Glutamatergic neuron (in vitro differentiated cells): ENCODE measurements at regions not wholly inside any gene's neighbourhood (a gene's known extent, or its start where the extent isn't known, plus 50 kb on each side); places are given as distances from the start of the nearest gene placed in this dataset.
"Not testable (repeated sequence)": the region's sequence is repeated elsewhere in the genome, so short reads cannot be mapped to it uniquely, and the experiment has no call there.

Experiments used
- DNase-seq: peaks from one replicate; pipeline ENCODE4 v3.0.0; 2022
- H3K27ac Mint-ChIP-seq: one replicate; pipeline ENCODE4 v1.8.0; 2020; ENCODE audit warnings: mild to moderate bottlenecking, mixed read lengths, inconsistent platforms; ENCODE audit not compliant: unreplicated experiment
- H3K27me3 Mint-ChIP-seq: one replicate; pipeline ENCODE4 v1.8.0; 2020; ENCODE audit warnings: mild to moderate bottlenecking, moderate library complexity, mixed read lengths, inconsistent platforms; ENCODE audit not compliant: unreplicated experiment
- H3K36me3 Mint-ChIP-seq: one replicate; pipeline ENCODE4 v1.8.0; 2020; ENCODE audit warnings: mild to moderate bottlenecking, mixed read lengths, inconsistent platforms; ENCODE audit not compliant: unreplicated experiment
- H3K4me1 Mint-ChIP-seq: one replicate; pipeline ENCODE4 v1.8.0; 2020; ENCODE audit warnings: mild to moderate bottlenecking, low read depth, mixed read lengths, inconsistent platforms; ENCODE audit not compliant: unreplicated experiment
- H3K4me3 Mint-ChIP-seq: one replicate; pipeline ENCODE4 v1.8.0; 2020; ENCODE audit warnings: mild to moderate bottlenecking, mixed read lengths, inconsistent platforms; ENCODE audit not compliant: unreplicated experiment
- H3K9me3 Mint-ChIP-seq: one replicate; pipeline ENCODE4 v1.8.0; 2020; ENCODE audit warnings: mild to moderate bottlenecking, moderate library complexity, mixed read lengths, inconsistent platforms; ENCODE audit not compliant: unreplicated experiment
- TF ChIP-seq, protein P1 (sequence below): fragments of 200-600 bp; sonication (generic); IDR thresholded peaks from one replicate; pipeline ENCODE4 v1.5.0; 2021; ENCODE audit not compliant: partially characterized antibody, unreplicated experiment

DNA sequence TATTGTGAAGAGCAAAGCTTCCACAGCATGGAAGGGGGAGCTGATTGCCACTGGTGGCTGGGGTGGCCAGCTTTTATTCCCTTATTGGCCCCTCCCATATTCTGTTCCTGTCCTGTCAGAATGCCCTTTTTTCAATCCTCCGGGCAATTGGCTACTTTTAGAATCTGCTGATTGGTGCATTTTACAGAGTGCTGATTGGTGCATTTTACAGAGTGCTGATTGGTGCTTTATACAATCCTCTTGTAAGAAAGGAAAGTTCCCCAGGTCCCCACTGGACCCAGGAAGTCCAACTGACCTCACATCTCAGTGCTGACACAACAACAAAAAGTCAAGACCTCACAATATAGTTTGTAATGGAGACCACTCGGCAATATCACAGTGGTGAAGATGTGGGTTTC lies 195.0 kb downstream of the SPATA31A6 start:
- no peaks in the 10 kb centered on the region for H3K4me1 Mint-ChIP-seq
- H3K36me3 Mint-ChIP-seq = peaks cover 13% of the 10 kb centered on the region
- H3K4me3 Mint-ChIP-seq = no peak overlapping the region

DNA sequence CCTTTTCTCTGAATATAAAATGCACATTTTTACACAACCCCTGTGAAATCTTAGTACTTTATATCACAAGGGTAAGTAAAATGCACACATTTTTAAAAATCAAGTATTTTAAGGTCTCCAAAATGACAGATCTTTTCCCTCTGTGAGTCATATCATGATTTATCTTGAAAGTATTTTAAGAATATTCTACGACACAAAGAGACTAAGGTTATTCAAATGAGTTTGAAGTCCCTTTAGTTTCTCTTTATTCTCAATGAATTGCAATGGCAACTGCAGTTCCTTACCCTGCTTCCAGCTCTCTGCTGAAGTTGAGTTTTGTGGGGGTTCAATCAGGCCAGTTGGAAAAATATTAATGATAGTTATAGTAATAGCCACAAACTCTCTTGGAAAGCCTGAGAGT lies 196.1 kb downstream of the SPATA31A6 start:
- peaks cover 13% of the 10 kb centered on the region for H3K36me3 Mint-ChIP-seq
- not testable (repeated sequence) for H3K4me3 Mint-ChIP-seq, H3K9me3 Mint-ChIP-seq, H3K27ac Mint-ChIP-seq, H3K27me3 Mint-ChIP-seq, DNase-seq, H3K4me1 Mint-ChIP-seq

More for the DNA sequence above, 195.0 kb downstream of the SPATA31A6 start:
- Mint-ChIP-seq H3K27ac (no peak overlapping the region), H3K9me3 (peaks cover 4% of the 10 kb centered on the region), H3K27me3 (no peaks in the 10 kb centered on the region)
- DNase-seq = no peak
- TF ChIP-seq, protein P1, sequence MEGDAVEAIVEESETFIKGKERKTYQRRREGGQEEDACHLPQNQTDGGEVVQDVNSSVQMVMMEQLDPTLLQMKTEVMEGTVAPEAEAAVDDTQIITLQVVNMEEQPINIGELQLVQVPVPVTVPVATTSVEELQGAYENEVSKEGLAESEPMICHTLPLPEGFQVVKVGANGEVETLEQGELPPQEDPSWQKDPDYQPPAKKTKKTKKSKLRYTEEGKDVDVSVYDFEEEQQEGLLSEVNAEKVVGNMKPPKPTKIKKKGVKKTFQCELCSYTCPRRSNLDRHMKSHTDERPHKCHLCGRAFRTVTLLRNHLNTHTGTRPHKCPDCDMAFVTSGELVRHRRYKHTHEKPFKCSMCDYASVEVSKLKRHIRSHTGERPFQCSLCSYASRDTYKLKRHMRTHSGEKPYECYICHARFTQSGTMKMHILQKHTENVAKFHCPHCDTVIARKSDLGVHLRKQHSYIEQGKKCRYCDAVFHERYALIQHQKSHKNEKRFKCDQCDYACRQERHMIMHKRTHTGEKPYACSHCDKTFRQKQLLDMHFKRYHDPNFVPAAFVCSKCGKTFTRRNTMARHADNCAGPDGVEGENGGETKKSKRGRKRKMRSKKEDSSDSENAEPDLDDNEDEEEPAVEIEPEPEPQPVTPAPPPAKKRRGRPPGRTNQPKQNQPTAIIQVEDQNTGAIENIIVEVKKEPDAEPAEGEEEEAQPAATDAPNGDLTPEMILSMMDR = no peak

DNA sequence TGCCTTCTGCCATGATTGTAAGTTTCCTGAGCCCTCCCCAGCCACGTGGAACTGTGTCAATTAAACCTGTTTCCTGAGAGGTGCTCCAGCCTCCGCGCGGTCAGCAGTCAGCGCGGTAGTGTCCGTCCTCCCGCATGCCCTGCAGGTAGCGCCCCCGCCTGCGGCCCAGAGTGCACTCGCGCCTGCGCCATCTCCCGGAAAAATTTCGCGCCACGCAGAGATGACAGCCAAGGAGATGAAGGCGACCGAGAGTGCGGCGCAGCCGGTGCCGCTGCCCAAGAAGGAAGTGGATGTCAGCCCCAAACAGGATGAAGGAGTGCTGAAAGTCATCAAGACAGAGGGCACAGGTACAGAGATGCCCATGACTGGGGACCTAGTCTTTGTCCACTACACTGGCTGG lies 201.1 kb downstream of the SPATA31A6 start:
- H3K27me3 Mint-ChIP-seq, H3K4me3 Mint-ChIP-seq, H3K9me3 Mint-ChIP-seq, H3K36me3 Mint-ChIP-seq, DNase-seq, H3K4me1 Mint-ChIP-seq, H3K27ac Mint-ChIP-seq: not testable (repeated sequence)

DNA sequence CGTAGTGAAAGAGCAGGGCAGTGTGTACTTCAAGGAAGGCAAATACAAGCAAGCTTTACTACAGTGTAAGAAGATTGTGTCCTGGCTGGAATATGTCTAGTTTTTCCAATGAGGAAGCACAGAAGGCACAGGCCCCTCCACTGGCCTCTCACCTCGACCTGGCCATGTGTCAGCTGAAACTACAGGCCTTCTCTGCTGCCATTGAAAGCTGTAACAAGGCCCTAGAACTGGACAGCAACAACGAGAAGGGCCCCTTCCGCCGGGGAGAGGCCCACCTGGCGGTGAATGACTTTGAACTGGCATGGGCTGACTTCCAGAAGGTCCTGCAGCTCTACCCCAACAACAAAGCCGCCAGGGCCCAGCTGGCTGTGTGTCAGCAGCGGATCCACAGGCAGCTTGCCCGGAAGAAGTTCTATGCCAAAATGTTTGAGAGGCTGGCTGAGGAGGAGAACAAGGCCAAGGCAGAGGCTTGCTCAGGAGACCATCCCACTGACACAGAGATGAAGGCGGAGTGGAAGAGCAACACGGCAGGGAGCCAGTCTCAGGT lies 202.2 kb downstream of the SPATA31A6 start:
- not testable (repeated sequence) for H3K27me3 Mint-ChIP-seq, H3K9me3 Mint-ChIP-seq, H3K36me3 Mint-ChIP-seq, DNase-seq, H3K4me3 Mint-ChIP-seq, H3K27ac Mint-ChIP-seq, H3K4me1 Mint-ChIP-seq

DNA sequence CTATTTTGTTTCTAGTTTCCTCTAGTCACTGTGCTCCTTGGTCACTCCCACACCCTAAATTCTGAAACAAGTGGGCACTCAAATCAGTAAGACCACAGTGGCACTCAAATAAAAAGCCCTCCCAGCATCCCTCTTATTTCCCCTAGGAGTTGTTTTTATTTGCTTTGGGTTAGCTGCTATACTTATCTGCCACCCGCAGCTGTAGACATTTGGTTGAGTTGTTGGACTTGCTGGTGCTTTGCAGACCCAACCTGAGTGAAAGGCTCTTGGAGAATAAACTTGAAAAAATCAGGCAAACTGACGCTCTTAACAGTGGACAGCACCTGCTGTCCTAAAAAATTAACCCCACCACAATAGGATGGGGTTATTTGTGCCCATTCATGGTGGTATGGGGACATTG lies 203.0 kb downstream of the SPATA31A6 start:
- TF ChIP-seq, protein P1 = no peak
- Mint-ChIP-seq H3K27me3 (no peaks in the 10 kb centered on the region), H3K4me1 (no peaks in the 10 kb centered on the region), H3K36me3 (no peaks in the 10 kb centered on the region), H3K4me3 (no peak overlapping the region), H3K9me3 (peaks cover 3% of the 10 kb centered on the region), H3K27ac (no peak overlapping the region)
- no peak for DNase-seq

DNA sequence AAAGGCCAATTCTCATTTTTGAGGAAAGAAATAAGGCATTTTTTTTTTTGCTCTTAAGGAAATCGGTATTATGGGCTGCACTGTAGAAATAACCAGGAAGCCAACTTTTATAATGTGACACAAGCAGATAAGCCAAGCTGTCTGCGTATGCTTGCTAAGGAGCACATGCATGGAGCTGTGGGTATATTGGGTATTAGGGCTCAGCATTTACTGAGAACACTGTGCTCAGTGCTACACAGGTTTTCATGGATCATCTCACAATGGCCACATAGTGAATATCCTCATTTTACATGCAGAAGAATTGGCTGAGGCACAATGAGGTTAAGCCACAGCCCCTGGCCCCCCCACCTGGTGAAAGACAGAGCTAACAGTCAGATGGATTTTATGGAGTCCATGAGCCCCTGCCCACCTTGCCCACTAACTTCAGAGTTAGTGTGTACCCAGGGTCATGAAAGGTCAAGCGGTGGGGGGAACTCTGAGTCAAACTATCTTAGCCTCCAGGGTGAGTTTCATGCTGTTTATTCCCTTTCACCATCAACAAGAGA lies 204.8 kb downstream of the SPATA31A6 start:
- no peak for DNase-seq

More for the DNA sequence above, 204.8 kb downstream of the SPATA31A6 start:
- Mint-ChIP-seq H3K36me3 (no peaks in the 10 kb centered on the region), H3K4me1 (no peaks in the 10 kb centered on the region), H3K27me3 (no peaks in the 10 kb centered on the region), H3K27ac (no peak overlapping the region), H3K9me3 (peaks cover 3% of the 10 kb centered on the region), H3K4me3 (no peak overlapping the region)
- TF ChIP-seq, protein P1 = no peak
